H1 (cell line): ENCODE measurements at regions not wholly inside any gene's neighbourhood (a gene's known extent, or its start where the extent isn't known, plus 50 kb on each side); places are given as distances from the start of the nearest gene placed in this dataset.

Source experiments
- CTCF ChIA-PET: fragments of 300-600 bp; sonication (Branson Sonifier 250); formaldehyde crosslinking; loops from one replicate; lab custom pipeline; 2021; ENCODE audit not compliant: partially characterized antibody; lab: Charles Lee
- POLR2A ChIA-PET: fragments of 300-600 bp; sonication (Branson Sonifier 250); formaldehyde crosslinking; loops from one replicate; lab custom pipeline; 2021; ENCODE audit warnings: inconsistent platforms; ENCODE audit not compliant: partially characterized antibody; lab: Charles Lee
- DNase-seq, 2 experiments: peaks; one replicate each; pipeline versions ENCODE4 v3.0.0 to v3.0.0-alpha.2; 2010 to 2022; ENCODE audit warnings: low spot score in 2 of 2, low read depth in 1 of 2, mixed read lengths in 1 of 2
- FAIRE-seq: peaks from 2 replicates; lab custom pipeline; 2011; peaks lifted over from hg19 to GRCh38; lab: Jason Lieb, UNC
- H2AFZ ChIP-seq: 2 replicates; pipeline ENCODE4 v1.8.1; 2012; ENCODE audit warnings: low read length, inconsistent platforms
- H2AK5ac ChIP-seq: 2 replicates; pipeline ENCODE4 v1.6.1; 2013; ENCODE audit warnings: low read depth, low read length
- H2BK120ac ChIP-seq: replicated peaks from 2 replicates; pipeline ENCODE3; 2013; ENCODE audit warnings: low read depth, low read length, inconsistent platforms
- H2BK12ac ChIP-seq: 2 replicates; pipeline ENCODE4 v1.6.1; 2013; ENCODE audit warnings: low read depth, low read length
- H2BK15ac ChIP-seq: 2 replicates; pipeline ENCODE4 v1.6.1; 2013; ENCODE audit warnings: low read length
- H2BK20ac ChIP-seq: 2 replicates; pipeline ENCODE4 v1.6.1; 2013; ENCODE audit warnings: low read length
- H2BK5ac ChIP-seq: 2 replicates; pipeline ENCODE4 v1.6.1; 2013; ENCODE audit warnings: low read depth, low read length
- H3K14ac ChIP-seq: 2 replicates; pipeline ENCODE4 v1.6.1; 2013; ENCODE audit warnings: inconsistent platforms; ENCODE audit not compliant: insufficient read length
- H3K18ac ChIP-seq: 2 replicates; pipeline ENCODE4 v1.6.1; 2013; ENCODE audit warnings: low read length; ENCODE audit errors: extremely low read depth
- H3K23ac ChIP-seq: 2 replicates; pipeline ENCODE4 v1.6.1; 2013; ENCODE audit warnings: inconsistent platforms; ENCODE audit not compliant: insufficient read length
- H3K23me2 ChIP-seq: 2 replicates; pipeline ENCODE4 v1.6.1; 2013; ENCODE audit warnings: low read depth, low read length
- H3K27ac ChIP-seq: 2 replicates; pipeline ENCODE4 v1.6.1; 2011; ENCODE audit warnings: low read depth, low read length, inconsistent platforms
- H3K27me3 ChIP-seq, 4 experiments: replicated peaks in 1 of 4; 1 replicate in 1 of 4; 2 replicates in 3 of 4; pipeline versions ENCODE4 v1.6.1 to v1.8.1; 2011 to 2013; ENCODE audit warnings: low read length in 3 of 4, mild to moderate bottlenecking in 3 of 4, inconsistent platforms in 2 of 4, mixed read lengths in 2 of 4, moderate library complexity in 1 of 4; ENCODE audit not compliant: control insufficient read depth in 3 of 4, insufficient read depth in 3 of 4; ENCODE audit errors: extremely low read depth in 1 of 4
- H3K36me3 ChIP-seq, 4 experiments: 2 replicates each; pipeline versions ENCODE4 v1.6.1 to v1.8.1; 2011 to 2013; ENCODE audit warnings: mild to moderate bottlenecking in 4 of 4, low read length in 3 of 4, moderate library complexity in 2 of 4, control low read depth in 1 of 4, inconsistent platforms in 1 of 4; ENCODE audit not compliant: insufficient read depth in 4 of 4, control insufficient read depth in 2 of 4
- H3K4ac ChIP-seq: replicated peaks from 2 replicates; pipeline ENCODE3; 2013; ENCODE audit warnings: low read length, low read depth, mixed read lengths, inconsistent platforms; ENCODE audit not compliant: insufficient read length
- H3K4me1 ChIP-seq, 4 experiments: replicated peaks in 1 of 4; 1 replicate in 1 of 4; 2 replicates in 3 of 4; pipeline versions ENCODE4 v1.6.1 to v1.8.1; 2011 to 2013; ENCODE audit warnings: low read length in 3 of 4, inconsistent platforms in 2 of 4, mixed read lengths in 1 of 4; ENCODE audit not compliant: insufficient read depth in 4 of 4, control insufficient read depth in 3 of 4
- H3K4me2 ChIP-seq, 2 experiments: 2 replicates each; pipeline versions ENCODE4 v1.6.1 to v1.8.1; 2011 to 2013; ENCODE audit warnings: low read depth in 2 of 2, low read length in 2 of 2, control low read depth in 1 of 2, inconsistent platforms in 1 of 2, mild to moderate bottlenecking in 1 of 2; ENCODE audit not compliant: insufficient read depth in 1 of 2
- H3K4me3 ChIP-seq, 4 experiments: fragments of 200-600, 300-600 bp in 1 of 4; sonication (generic), shearing (Covaris generic), sonication (Bioruptor Twin) in 1 of 4; 2 replicates each; pipeline versions ENCODE4 v1.5.1 to v1.8.1; 2011 to 2016; ENCODE audit warnings: low read length in 4 of 4, low read depth in 3 of 4, control low read depth in 2 of 4, inconsistent platforms in 2 of 4, mild to moderate bottlenecking in 2 of 4, mixed read lengths in 1 of 4, moderate library complexity in 1 of 4; ENCODE audit not compliant: insufficient read depth in 2 of 4; ENCODE audit errors: extremely low read depth in 1 of 4
- H3K56ac ChIP-seq: replicated peaks from 2 replicates; pipeline ENCODE3; 2013; ENCODE audit warnings: low read depth, mild to moderate bottlenecking, mixed read lengths, low read length, inconsistent platforms; ENCODE audit not compliant: insufficient read length
- H3K79me1 ChIP-seq: 2 replicates; pipeline ENCODE4 v1.6.1; 2013; ENCODE audit warnings: low read depth, low read length, control low read depth
- H3K79me2 ChIP-seq, 2 experiments: 2 replicates each; pipeline versions ENCODE4 v1.6.1 to v1.8.1; 2012 to 2013; ENCODE audit warnings: low read length in 2 of 2, mild to moderate bottlenecking in 2 of 2, inconsistent platforms in 1 of 2; ENCODE audit not compliant: insufficient read depth in 2 of 2, control insufficient read depth in 1 of 2
- H3K9ac ChIP-seq, 4 experiments: replicated peaks in 1 of 4; 1 replicate in 1 of 4; 2 replicates in 3 of 4; pipeline versions ENCODE4 v1.6.1 to v1.8.1; 2011 to 2013; ENCODE audit warnings: low read depth in 3 of 4, low read length in 3 of 4, control low read depth in 2 of 4, mild to moderate bottlenecking in 2 of 4, moderate library complexity in 2 of 4, inconsistent platforms in 1 of 4; ENCODE audit errors: extremely low read depth in 1 of 4
- H3K9me3 ChIP-seq, 2 experiments: 2 replicates each; pipeline versions ENCODE4 v1.6.1 to v1.8.1; 2012 to 2013; ENCODE audit warnings: mild to moderate bottlenecking in 2 of 2, moderate library complexity in 2 of 2, control low read depth in 1 of 2, inconsistent platforms in 1 of 2, low read depth in 1 of 2, low read length in 1 of 2, mixed read lengths in 1 of 2; ENCODE audit not compliant: insufficient read depth in 2 of 2
- H4K20me1 ChIP-seq, 2 experiments: replicated peaks in 1 of 2; 2 replicates each; pipeline versions ENCODE3 to v1.8.1; 2011 to 2013; ENCODE audit warnings: inconsistent platforms in 2 of 2, low read length in 2 of 2, mild to moderate bottlenecking in 1 of 2; ENCODE audit not compliant: insufficient read depth in 2 of 2, control insufficient read depth in 1 of 2
- H4K5ac ChIP-seq: 2 replicates; pipeline ENCODE4 v1.6.1; 2013; ENCODE audit warnings: low read length, low read depth, mixed read lengths, inconsistent platforms; ENCODE audit not compliant: insufficient read length
- H4K8ac ChIP-seq: 2 replicates; pipeline ENCODE4 v1.8.0; 2013; ENCODE audit warnings: mild to moderate bottlenecking, moderate library complexity, low read length, inconsistent platforms; ENCODE audit not compliant: insufficient read depth; ENCODE audit errors: extremely low read depth
- H4K91ac ChIP-seq: replicated peaks from 2 replicates; pipeline ENCODE3; 2013; ENCODE audit warnings: low read length, mixed read lengths, inconsistent platforms; ENCODE audit not compliant: insufficient read length
- RXRA ChIP-seq: IDR thresholded peaks from 2 replicates; pipeline ENCODE4 v1.6.1; 2011; ENCODE audit warnings: low read depth, mild to moderate bottlenecking, low read length, moderate library complexity; ENCODE audit not compliant: insufficient read depth
- SIX5 ChIP-seq: IDR thresholded peaks from 2 replicates; pipeline ENCODE4 v1.6.1; 2011; ENCODE audit warnings: mild to moderate bottlenecking, low read depth, low read length
- SP1 ChIP-seq: IDR thresholded peaks from 2 replicates; pipeline ENCODE4 v1.6.1; 2011; ENCODE audit warnings: low read depth, low read length
- WGBS, 2 experiments: shearing (Covaris generic) in 1 of 2; methylation state at CpG; one replicate each; pipeline versions ENCODE4 v1.1.6 to v1.1.7; 2013 to 2015; ENCODE audit warnings: low lambda C conversion rate in 2 of 2, mixed read lengths in 2 of 2, inconsistent platforms in 1 of 2, low coverage in 1 of 2, missing lambda C conversion rate in 1 of 2; ENCODE audit not compliant: insufficient replicate concordance in 2 of 2, insufficient coverage in 1 of 2, insufficient read length in 1 of 2; ENCODE audit errors: extremely low coverage in 1 of 2, missing lambda C conversion rate in 1 of 2; 5-methylcytosine and 5-hydroxymethylcytosine counted together

GRCh38 chr18:76277801-76278200 is 217.2 kb downstream of the ZNF516 start:
- no peak overlapping the region for H2BK20ac ChIP-seq
- no peak overlapping the region for H2BK15ac ChIP-seq
- no peaks in the 10 kb centered on the region for H3K23me2 ChIP-seq
- no peak overlapping the region for H2BK12ac ChIP-seq
- WGBS, 2 experiments: 95% methylated on average over 4 of the region's 4 CpGs; no CpG with 5 or more reads in 1 of the 2 experiments
- no peak overlapping the region for H4K91ac ChIP-seq
- H3K56ac ChIP-seq: no peak overlapping the region
- H3K4ac ChIP-seq: no peak overlapping the region
- DNase-seq (no peak), FAIRE-seq (no peak)
- H3K27me3 ChIP-seq: no peaks in the 10 kb centered on the region
- H4K8ac ChIP-seq: no peak overlapping the region
- H3K23ac ChIP-seq: no peak overlapping the region
- H3K79me2 ChIP-seq: no peaks in the 10 kb centered on the region
- ChIA-PET POLR2A (no interaction called here), CTCF (interaction anchor here (0.8 to 3.0 kb wide), 2 partner anchors 9 to 23 kb away, joined by 3 to 7 read pairs; no protein-coding TSS in a partner anchor)
- H3K14ac ChIP-seq: no peak overlapping the region
- no peak overlapping the region for H3K4me3 ChIP-seq
- no peak overlapping the region for H3K9ac ChIP-seq
- H3K9me3 ChIP-seq: no peaks in the 10 kb centered on the region
- no peak overlapping the region for H3K18ac ChIP-seq
- no peak overlapping the region for H3K27ac ChIP-seq
- no peak overlapping the region for H2AK5ac ChIP-seq
- no peak overlapping the region for H2BK120ac ChIP-seq
- H2AFZ ChIP-seq: no peak overlapping the region
- H3K79me1 ChIP-seq: no peaks in the 10 kb centered on the region
- no peak overlapping the region for H3K4me2 ChIP-seq
- H2BK5ac ChIP-seq: no peak overlapping the region
- H4K5ac ChIP-seq: no peak overlapping the region
- no peaks in the 10 kb centered on the region for H4K20me1 ChIP-seq
- no peaks in the 10 kb centered on the region; a peak in 1 of 7 replicates for H3K4me1 ChIP-seq
- H3K36me3 ChIP-seq: no peaks in the 10 kb centered on the region
- no peak for TF ChIP-seq RXRA
- TF ChIP-seq SP1: no peak
- TF ChIP-seq SIX5: no peak
